ENCODE measurements at regions not wholly inside any gene's neighbourhood (a gene's known extent, or its start where the extent isn't known, plus 50 kb on each side); places are given as distances from the start of the nearest gene placed in this dataset.

- TF ChIP-seq CREB1 (IDR thresholded peaks at IDR 0.05; ENCODE audit: low read depth) (no peak), YY1 (IDR thresholded peaks at IDR 0.05; ENCODE audit: low read depth) (no peak), REST (IDR thresholded peaks at IDR 0.05; ENCODE audit: low read depth) (no peak), FOXM1 (IDR thresholded peaks at IDR 0.05; ENCODE audit: borderline replicate concordance, low read depth) (no peak), EP300 (IDR thresholded peaks at IDR 0.05; ENCODE audit: borderline replicate concordance) (no peak), USF1 (IDR thresholded peaks at IDR 0.05) (no peak), ZBTB7A (IDR thresholded peaks at IDR 0.05; ENCODE audit: low read depth) (no peak), NFIC (IDR thresholded peaks at IDR 0.05) (no peak), TEAD4 (IDR thresholded peaks at IDR 0.05) (peak; percentile 22; the same call in 1 of the 2 replicates), EGR1 (IDR thresholded peaks at IDR 0.05) (no peak), TAF1 (IDR thresholded peaks at IDR 0.05; ENCODE audit: low read depth) (no peak)
Observed at GRCh38 chr6:72561629-72562028, 60.2 kb upstream of the KCNQ5 start.
